Breast epithelium (tissue), 3 donors: ENCODE measurements at regions not wholly inside any gene's neighbourhood (a gene's known extent, or its start where the extent isn't known, plus 50 kb on each side); places are given as distances from the start of the nearest gene placed in this dataset.

Source experiments
- CTCF ChIP-seq, 3 donors: fragments of 450-650 bp; IDR thresholded peaks; one replicate each; pipeline ENCODE4 v1.5.1; 2016 to 2017; ENCODE audit warnings: antibody characterized with exemption in 3 of 3, mild to moderate bottlenecking in 3 of 3, moderate library complexity in 3 of 3
- POLR2AphosphoS5 ChIP-seq, 3 donors: sonication (generic); formaldehyde crosslinking; IDR thresholded peaks; one replicate each; pipeline ENCODE4 v1.6.1; 2017; ENCODE audit warnings: antibody characterized with exemption in 3 of 3

GRCh38 chrX:40394302-40394701 is 186.5 kb upstream of the ATP6AP2 start:
- TF ChIP-seq CTCF (IDR thresholded peaks at IDR 0.05) (no peak), POLR2AphosphoS5 (IDR thresholded peaks at IDR 0.05) (no peak)
